Neural progenitor cell (in vitro differentiated cells): ENCODE measurements at regions not wholly inside any gene's neighbourhood (a gene's known extent, or its start where the extent isn't known, plus 50 kb on each side); places are given as distances from the start of the nearest gene placed in this dataset.
A peak's percentile ranks its signal among the peaks of the same experiment; 100 is the strongest.

Experiments used
- DNase-seq: peaks from one replicate; pipeline ENCODE4 v3.0.0-alpha.2; 2016; ENCODE audit warnings: low spot score
- H2AFZ ChIP-seq: fragments of 200-600 bp; sonication (generic); replicated peaks from 2 replicates; pipeline ENCODE4 v1.6.1; 2016; ENCODE audit warnings: antibody characterized with exemption
- H3F3A ChIP-seq: fragments of 200-600 bp; sonication (generic); 2 replicates; pipeline ENCODE4 v1.6.1; 2016; ENCODE audit warnings: antibody characterized with exemption, low read depth
- H3K27ac ChIP-seq: fragments of 200-600 bp; sonication (generic); 2 replicates; pipeline ENCODE4 v1.5.1; 2016; ENCODE audit warnings: mild to moderate bottlenecking
- H3K27me3 ChIP-seq: fragments of 200-600 bp; sonication (generic); 2 replicates; pipeline ENCODE4 v1.6.1; 2016; ENCODE audit warnings: mild to moderate bottlenecking, moderate library complexity
- H3K36me3 ChIP-seq: fragments of 200-600 bp; sonication (generic); 2 replicates; pipeline ENCODE4 v1.5.1; 2016
- H3K4me1 ChIP-seq: fragments of 200-600 bp; sonication (generic); 2 replicates; pipeline ENCODE4 v1.6.1; 2016; ENCODE audit warnings: mixed run types
- H3K4me2 ChIP-seq: fragments of 200-600 bp; sonication (generic); 2 replicates; pipeline ENCODE4 v1.6.1; 2016
- H3K4me3 ChIP-seq: fragments of 200-600 bp; sonication (generic); 2 replicates; pipeline ENCODE4 v1.5.1; 2016
- H3K79me2 ChIP-seq: fragments of 200-600 bp; sonication (generic); 2 replicates; pipeline ENCODE4 v1.6.1; 2016; ENCODE audit warnings: low read depth
- H3K9ac ChIP-seq: fragments of 200-600 bp; sonication (generic); 2 replicates; pipeline ENCODE4 v1.6.1; 2016
- H3K9me3 ChIP-seq: fragments of 200-600 bp; sonication (generic); 2 replicates; pipeline ENCODE4 v1.5.1; 2016; ENCODE audit warnings: low read depth
- H4K20me1 ChIP-seq: fragments of 200-600 bp; sonication (generic); 2 replicates; pipeline ENCODE4 v1.6.1; 2016; ENCODE audit warnings: low read depth
- H3K27ac Mint-ChIP-seq: 3 replicates; pipeline ENCODE4 v1.8.0; 2021; ENCODE audit warnings: mixed read lengths
- H3K27me3 Mint-ChIP-seq: 2 replicates; pipeline ENCODE4 v1.8.0; 2022; ENCODE audit warnings: low read depth, mild to moderate bottlenecking, inconsistent platforms, moderate library complexity, mixed read lengths; ENCODE audit not compliant: insufficient read depth
- H3K36me3 Mint-ChIP-seq: 3 replicates; pipeline ENCODE4 v1.8.0; 2021; ENCODE audit warnings: mixed read lengths
- H3K4me1 Mint-ChIP-seq: 3 replicates; pipeline ENCODE4 v1.8.0; 2021; ENCODE audit warnings: mixed read lengths
- H3K4me3 Mint-ChIP-seq: 3 replicates; pipeline ENCODE4 v1.8.0; 2021; ENCODE audit warnings: mild to moderate bottlenecking, moderate library complexity, mixed read lengths
- H3K9me3 Mint-ChIP-seq: 3 replicates; pipeline ENCODE4 v1.8.0; 2020; ENCODE audit warnings: mixed read lengths
- EZH2 ChIP-seq: fragments of 200-600 bp; sonication (generic); IDR thresholded peaks from 2 replicates; pipeline ENCODE4 v1.6.1; 2017; ENCODE audit warnings: antibody characterized with exemption, mild to moderate bottlenecking, moderate library complexity
- EZH2phosphoT487 ChIP-seq: fragments of 200-600 bp; sonication (generic); IDR thresholded peaks from 2 replicates; pipeline ENCODE4 v1.6.1; 2017; ENCODE audit warnings: antibody characterized with exemption
- TF ChIP-seq, protein P1 (sequence below): fragments of 200-600 bp; sonication (generic); IDR thresholded peaks from 2 replicates; pipeline ENCODE4 v1.5.1; 2017; ENCODE audit warnings: antibody characterized with exemption, mild to moderate bottlenecking

DNA sequence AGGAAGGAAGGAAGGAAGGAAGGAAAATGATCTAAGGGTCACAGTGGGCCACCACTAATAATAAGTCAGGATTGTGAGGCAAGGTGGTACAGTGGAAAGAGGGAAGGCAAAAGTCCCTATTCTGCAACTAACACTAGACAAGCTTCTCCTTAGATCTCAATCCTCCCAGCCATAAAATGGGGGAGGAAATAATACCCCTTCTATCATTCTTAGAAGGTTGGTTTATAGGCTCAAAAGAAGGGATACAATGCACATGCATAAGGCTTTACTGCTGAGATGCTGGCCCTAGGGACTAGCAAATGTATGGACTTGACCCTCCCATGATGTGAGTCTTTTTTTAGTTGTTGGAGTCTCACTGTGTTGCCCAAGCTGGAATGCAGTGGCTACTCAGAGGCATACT is 167.7 kb upstream of the ZNF507 start:
- Histone ChIP-seq H3K9me3 (no peaks in the 10 kb centered on the region), H2AFZ (no peak overlapping the region), H3F3A (no peaks in the 10 kb centered on the region), H3K27ac (no peak overlapping the region), H3K9ac (no peak overlapping the region), H3K4me2 (no peak overlapping the region), H4K20me1 (no peaks in the 10 kb centered on the region), H3K79me2 (no peaks in the 10 kb centered on the region), H3K4me3 (no peak overlapping the region), H3K27me3 (no peaks in the 10 kb centered on the region), H3K36me3 (no peaks in the 10 kb centered on the region), H3K4me1 (peaks cover 8% of the 10 kb centered on the region)
- Mint-ChIP-seq H3K9me3 (no peaks in the 10 kb centered on the region), H3K27me3 (no peaks in the 10 kb centered on the region), H3K4me1 (peaks cover 15% of the 10 kb centered on the region), H3K27ac (no peak overlapping the region), H3K36me3 (no peaks in the 10 kb centered on the region), H3K4me3 (no peak overlapping the region)
- TF ChIP-seq, protein P1, sequence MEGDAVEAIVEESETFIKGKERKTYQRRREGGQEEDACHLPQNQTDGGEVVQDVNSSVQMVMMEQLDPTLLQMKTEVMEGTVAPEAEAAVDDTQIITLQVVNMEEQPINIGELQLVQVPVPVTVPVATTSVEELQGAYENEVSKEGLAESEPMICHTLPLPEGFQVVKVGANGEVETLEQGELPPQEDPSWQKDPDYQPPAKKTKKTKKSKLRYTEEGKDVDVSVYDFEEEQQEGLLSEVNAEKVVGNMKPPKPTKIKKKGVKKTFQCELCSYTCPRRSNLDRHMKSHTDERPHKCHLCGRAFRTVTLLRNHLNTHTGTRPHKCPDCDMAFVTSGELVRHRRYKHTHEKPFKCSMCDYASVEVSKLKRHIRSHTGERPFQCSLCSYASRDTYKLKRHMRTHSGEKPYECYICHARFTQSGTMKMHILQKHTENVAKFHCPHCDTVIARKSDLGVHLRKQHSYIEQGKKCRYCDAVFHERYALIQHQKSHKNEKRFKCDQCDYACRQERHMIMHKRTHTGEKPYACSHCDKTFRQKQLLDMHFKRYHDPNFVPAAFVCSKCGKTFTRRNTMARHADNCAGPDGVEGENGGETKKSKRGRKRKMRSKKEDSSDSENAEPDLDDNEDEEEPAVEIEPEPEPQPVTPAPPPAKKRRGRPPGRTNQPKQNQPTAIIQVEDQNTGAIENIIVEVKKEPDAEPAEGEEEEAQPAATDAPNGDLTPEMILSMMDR = no peak
- TF ChIP-seq EZH2phosphoT487 = no peak
- no peak for TF ChIP-seq EZH2
- no peak for DNase-seq

DNA sequence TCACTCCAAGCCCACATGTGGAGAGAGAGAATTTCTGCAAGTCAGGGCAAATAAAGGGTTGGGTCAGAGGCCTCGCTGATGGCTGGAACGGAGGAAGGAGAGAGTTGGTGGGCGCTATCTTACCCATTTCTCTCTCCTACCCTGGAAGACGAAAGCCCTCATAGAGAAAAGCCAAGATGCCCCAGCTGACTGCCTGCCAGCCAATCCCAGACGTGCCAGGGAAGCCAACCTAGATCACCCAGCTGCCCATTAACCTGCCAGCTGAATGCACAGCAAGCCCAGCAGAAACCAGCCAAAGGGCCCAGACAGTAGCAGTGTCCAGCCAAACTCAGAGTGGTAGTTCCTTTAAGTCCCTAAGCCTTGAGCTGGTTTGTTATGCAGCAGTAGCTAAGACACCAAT is 167.0 kb upstream of the ZNF507 start:
- Histone ChIP-seq H2AFZ (peak overlapping the region; percentile 1), H3K4me1 (peaks cover 8% of the 10 kb centered on the region), H4K20me1 (no peaks in the 10 kb centered on the region), H3K27me3 (no peaks in the 10 kb centered on the region), H3F3A (no peaks in the 10 kb centered on the region), H3K4me2 (no peak overlapping the region), H3K9ac (no peak overlapping the region), H3K27ac (no peak overlapping the region), H3K9me3 (no peaks in the 10 kb centered on the region), H3K4me3 (no peak overlapping the region), H3K36me3 (no peaks in the 10 kb centered on the region), H3K79me2 (no peaks in the 10 kb centered on the region)
- Mint-ChIP-seq H3K36me3 (no peaks in the 10 kb centered on the region), H3K9me3 (peaks cover under 1% of the 10 kb centered on the region), H3K27me3 (no peaks in the 10 kb centered on the region), H3K27ac (no peak overlapping the region), H3K4me3 (no peak overlapping the region), H3K4me1 (peaks cover 11% of the 10 kb centered on the region)
- TF ChIP-seq EZH2phosphoT487 (no peak), EZH2 (no peak)
- TF ChIP-seq, protein P1 = no peak
- no peak for DNase-seq

DNA sequence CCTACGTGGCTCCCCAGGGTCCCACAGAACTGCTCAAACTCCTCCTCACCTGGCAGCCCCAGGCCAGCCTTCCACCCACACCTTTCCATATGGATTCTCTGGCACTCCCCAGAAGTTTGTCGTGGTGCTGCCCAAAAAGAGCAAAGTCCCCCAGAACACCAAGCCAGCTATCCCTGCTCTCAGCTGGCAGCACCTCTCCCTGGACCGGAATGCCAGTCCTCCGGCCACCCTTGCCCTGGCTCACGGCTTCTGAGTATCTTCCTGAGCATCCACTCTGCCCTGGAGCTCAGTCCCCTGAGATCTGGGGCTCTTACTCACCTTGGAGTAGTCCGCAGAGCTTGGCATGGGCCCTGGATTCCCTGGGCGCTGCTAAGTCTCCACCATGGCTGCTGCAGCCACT is 166.5 kb upstream of the ZNF507 start:
- Histone ChIP-seq H3K4me3 (no peak overlapping the region), H3K79me2 (no peaks in the 10 kb centered on the region), H2AFZ (peak overlapping the region; percentile 1), H3K36me3 (no peaks in the 10 kb centered on the region), H3K27me3 (no peaks in the 10 kb centered on the region), H3F3A (no peaks in the 10 kb centered on the region), H3K4me1 (peaks cover 8% of the 10 kb centered on the region), H3K9ac (no peak overlapping the region), H3K4me2 (no peak overlapping the region), H3K9me3 (no peaks in the 10 kb centered on the region), H3K27ac (no peak overlapping the region), H4K20me1 (no peaks in the 10 kb centered on the region)
- Mint-ChIP-seq H3K36me3 (no peaks in the 10 kb centered on the region), H3K27ac (peak overlapping the region; percentile 93), H3K4me1 (peaks cover 11% of the 10 kb centered on the region), H3K4me3 (no peak overlapping the region), H3K27me3 (no peaks in the 10 kb centered on the region), H3K9me3 (peaks cover 2% of the 10 kb centered on the region)
- no peak for TF ChIP-seq EZH2phosphoT487
- TF ChIP-seq EZH2 = no peak
- TF ChIP-seq, protein P1 = no peak
- no peak for DNase-seq
